ENCODE measurements at regions not wholly inside any gene's neighbourhood (a gene's known extent, or its start where the extent isn't known, plus 50 kb on each side); places are given as distances from the start of the nearest gene placed in this dataset.
A peak's percentile ranks its signal among the peaks of the same experiment; 100 is the strongest.

GRCh38 chr14:86038387-86039042 is 508.6 kb downstream of the FLRT2 start:
- TF ChIP-seq CTCF (conservative IDR thresholded peaks at IDR 0.05; ENCODE audit: low read depth in 2 of 2) (peak; percentile 74 to 87), POLR2AphosphoS5 (IDR thresholded peaks at IDR 0.05; ENCODE audit: low read depth) (no peak), EZH2 (IDR thresholded peaks at IDR 0.05; ENCODE audit: low read depth, unreplicated experiment) (no peak), JUNB (IDR thresholded peaks at IDR 0.05; ENCODE audit: unreplicated experiment) (no peak), REST (IDR thresholded peaks at IDR 0.05; ENCODE audit: unreplicated experiment) (no peak), EZH2phosphoT487 (IDR thresholded peaks at IDR 0.05; ENCODE audit: unreplicated experiment) (no peak), ETS1 (IDR thresholded peaks at IDR 0.05) (no peak), NANOG (IDR thresholded peaks at IDR 0.05; ENCODE audit: borderline replicate concordance) (no peak), STAT1 (IDR thresholded peaks at IDR 0.05; ENCODE audit: unreplicated experiment) (no peak), CREB1 (CRISPR knock-in tag; IDR thresholded peaks at IDR 0.05; ENCODE audit: low read depth) (no peak), ZNF114 (CRISPR knock-in tag; IDR thresholded peaks at IDR 0.05) (no peak)

Data from GM23338 (cell line).